GM12878 (cell line): ENCODE measurements at regions not wholly inside any gene's neighbourhood (a gene's known extent, or its start where the extent isn't known, plus 50 kb on each side); places are given as distances from the start of the nearest gene placed in this dataset.
"Not testable (repeated sequence)": the region's sequence is repeated elsewhere in the genome, so short reads cannot be mapped to it uniquely, and the experiment has no call there.

Experiments
- ATAC-seq: fragments of 200-7000 bp; cut with Tn5 transposase; 3 replicates; pipeline ENCODE4 v1.9.1; 2020; ENCODE audit warnings: mild to moderate bottlenecking, moderate library complexity
- BruUV-seq: library from RNA; stranded (reverse); fragments of 400-500 nt; replicated peaks from 2 replicates; lab custom pipeline; 2021; lab: Mats Ljungman, UMichigan
- CTCF ChIA-PET: fragments of 300-600 bp; sonication (Branson Sonifier 250); formaldehyde crosslinking; extraction: SDS; loops from one replicate; lab custom pipeline; 2021; ENCODE audit warnings: inconsistent platforms; lab: Yijun Ruan, JAX
- POLR2A ChIA-PET: fragments of 350-600 bp; formaldehyde crosslinking; extraction: SDS; loops from one replicate; lab custom pipeline; 2021; ENCODE audit warnings: inconsistent platforms; lab: Charles Lee
- RAD21 ChIA-PET: fragments of 300-600 bp; sonication (Branson Sonifier 250); formaldehyde crosslinking; loops from one replicate; lab custom pipeline; 2023; ENCODE audit warnings: antibody characterized with exemption; ENCODE audit not compliant: unreplicated experiment; lab: Charles Lee
- SMC1A ChIA-PET: fragments of 300-600 bp; sonication (Branson Sonifier 250); formaldehyde crosslinking; loops from one replicate; lab custom pipeline; 2023; ENCODE audit not compliant: unreplicated experiment, uncharacterized antibody; lab: Charles Lee
- DNase-seq: peaks from one replicate; pipeline ENCODE4 v3.0.0-alpha.2; 2011; ENCODE audit warnings: low read depth, low spot score
- FAIRE-seq: peaks from 3 replicates; lab custom pipeline; 2011; peaks lifted over from hg19 to GRCh38; lab: Jason Lieb, UNC
- H2AFZ ChIP-seq: 2 replicates; pipeline ENCODE4 v1.6.0; 2011; ENCODE audit warnings: low read depth, low read length, control low read depth; ENCODE audit not compliant: control insufficient read depth
- H3K27ac ChIP-seq: 2 replicates; pipeline ENCODE4 v1.5.1; 2011; ENCODE audit warnings: control low read depth; ENCODE audit not compliant: control insufficient read depth, insufficient read depth
- H3K27me3 ChIP-seq, 2 experiments: replicated peaks in 1 of 2; 2 replicates each; pipeline versions ENCODE4 v1.6.0 to v1.6.1; 2011; ENCODE audit warnings: low read length in 1 of 2; ENCODE audit not compliant: control insufficient read depth in 2 of 2, insufficient read depth in 2 of 2
- H3K36me3 ChIP-seq, 2 experiments: 2 replicates each; pipeline ENCODE4 v1.5.1; 2011; ENCODE audit warnings: low read length in 1 of 2; ENCODE audit not compliant: control insufficient read depth in 2 of 2, insufficient read depth in 2 of 2
- H3K4me1 ChIP-seq: 2 replicates; pipeline ENCODE4 v1.6.1; 2011; ENCODE audit warnings: mild to moderate bottlenecking, low read length, moderate library complexity, mixed read lengths; ENCODE audit not compliant: control insufficient read depth, insufficient read depth
- H3K4me2 ChIP-seq: 2 replicates; pipeline ENCODE4 v1.6.0; 2011; ENCODE audit warnings: control low read depth; ENCODE audit not compliant: control insufficient read depth, insufficient read depth
- H3K4me3 ChIP-seq: fragments of 200-600 bp; sonication (generic); 2 replicates; pipeline ENCODE4 v1.5.1; 2016
- H3K79me2 ChIP-seq: 2 replicates; pipeline ENCODE4 v1.6.0; 2011; ENCODE audit warnings: low read length; ENCODE audit not compliant: control insufficient read depth, insufficient read depth
- H3K9ac ChIP-seq: 2 replicates; pipeline ENCODE4 v1.8.0; 2011; ENCODE audit warnings: low read length, control low read depth, mixed read lengths; ENCODE audit not compliant: control insufficient read depth, insufficient read depth
- H3K9me3 ChIP-seq: replicated peaks from 3 replicates; pipeline ENCODE4 v1.5.1; 2011; ENCODE audit warnings: mild to moderate bottlenecking, low read length; ENCODE audit not compliant: control insufficient read depth, insufficient read depth
- H4K20me1 ChIP-seq: 2 replicates; pipeline ENCODE4 v1.6.0; 2011; ENCODE audit not compliant: control insufficient read depth, insufficient read depth
- IKZF1 ChIP-seq: fragments of 450-650 bp; conservative IDR thresholded peaks from 2 replicates; pipeline ENCODE4 v1.6.1; 2017; ENCODE audit warnings: antibody characterized with exemption, mild to moderate bottlenecking
- MYC ChIP-seq: IDR thresholded peaks from 2 replicates; pipeline ENCODE4 v1.6.1; 2011; ENCODE audit warnings: mild to moderate bottlenecking, low read length, moderate library complexity, inconsistent platforms; ENCODE audit not compliant: insufficient read depth, insufficient replicate concordance, insufficient read length, severe bottlenecking
- RUNX3 ChIP-seq: IDR thresholded peaks from 2 replicates; pipeline ENCODE4 v1.6.1; 2012; ENCODE audit warnings: low read length, inconsistent platforms
- STAT3 ChIP-seq: IDR thresholded peaks from 2 replicates; pipeline ENCODE4 v1.6.1; 2011; ENCODE audit warnings: low read depth, low read length, improper control_type of control experiment
- WRNIP1 ChIP-seq: IDR thresholded peaks from 2 replicates; pipeline ENCODE4 v1.6.1; 2011; ENCODE audit warnings: low read depth, low read length, improper control_type of control experiment, borderline replicate concordance
- WGBS: methylation state at CpG from one replicate; pipeline ENCODE4 v1.1.6; 2016; ENCODE audit warnings: low lambda C conversion rate; ENCODE audit not compliant: insufficient replicate concordance, insufficient coverage; ENCODE audit errors: missing lambda C conversion rate; 5-methylcytosine and 5-hydroxymethylcytosine counted together
- in situ Hi-C: fragments of 300-500 bp; cut with MboI; formaldehyde crosslinking; loops from 9 replicates; pipeline ENCODE4 v1.14.3; 2018; ENCODE audit warnings: mixed read lengths
- intact Hi-C: fragments of 100-400 bp; cut with micrococcal nuclease; formaldehyde crosslinking; loops from one replicate; pipeline ENCODE4 v1.14.2; 2022; ENCODE audit not compliant: unreplicated experiment
- TF ChIP-seq, protein P1 (sequence below): fragments of 150-350 bp; IDR thresholded peaks from 2 replicates; pipeline ENCODE4 v1.6.1; 2016; ENCODE audit warnings: low read depth, low read length
- TF ChIP-seq, protein P2 (sequence below): IDR thresholded peaks from 2 replicates; pipeline ENCODE4 v1.6.1; 2011; ENCODE audit warnings: mild to moderate bottlenecking, low read depth, low read length, moderate library complexity; ENCODE audit not compliant: insufficient replicate concordance

GRCh38 chr4:25509646-25510045, 132.6 kb downstream of the ANAPC4 start (continued):
- TF ChIP-seq, protein P1, sequence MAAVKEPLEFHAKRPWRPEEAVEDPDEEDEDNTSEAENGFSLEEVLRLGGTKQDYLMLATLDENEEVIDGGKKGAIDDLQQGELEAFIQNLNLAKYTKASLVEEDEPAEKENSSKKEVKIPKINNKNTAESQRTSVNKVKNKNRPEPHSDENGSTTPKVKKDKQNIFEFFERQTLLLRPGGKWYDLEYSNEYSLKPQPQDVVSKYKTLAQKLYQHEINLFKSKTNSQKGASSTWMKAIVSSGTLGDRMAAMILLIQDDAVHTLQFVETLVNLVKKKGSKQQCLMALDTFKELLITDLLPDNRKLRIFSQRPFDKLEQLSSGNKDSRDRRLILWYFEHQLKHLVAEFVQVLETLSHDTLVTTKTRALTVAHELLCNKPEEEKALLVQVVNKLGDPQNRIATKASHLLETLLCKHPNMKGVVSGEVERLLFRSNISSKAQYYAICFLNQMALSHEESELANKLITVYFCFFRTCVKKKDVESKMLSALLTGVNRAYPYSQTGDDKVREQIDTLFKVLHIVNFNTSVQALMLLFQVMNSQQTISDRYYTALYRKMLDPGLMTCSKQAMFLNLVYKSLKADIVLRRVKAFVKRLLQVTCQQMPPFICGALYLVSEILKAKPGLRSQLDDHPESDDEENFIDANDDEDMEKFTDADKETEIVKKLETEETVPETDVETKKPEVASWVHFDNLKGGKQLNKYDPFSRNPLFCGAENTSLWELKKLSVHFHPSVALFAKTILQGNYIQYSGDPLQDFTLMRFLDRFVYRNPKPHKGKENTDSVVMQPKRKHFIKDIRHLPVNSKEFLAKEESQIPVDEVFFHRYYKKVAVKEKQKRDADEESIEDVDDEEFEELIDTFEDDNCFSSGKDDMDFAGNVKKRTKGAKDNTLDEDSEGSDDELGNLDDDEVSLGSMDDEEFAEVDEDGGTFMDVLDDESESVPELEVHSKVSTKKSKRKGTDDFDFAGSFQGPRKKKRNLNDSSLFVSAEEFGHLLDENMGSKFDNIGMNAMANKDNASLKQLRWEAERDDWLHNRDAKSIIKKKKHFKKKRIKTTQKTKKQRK = no peak
- TF ChIP-seq IKZF1 (no peak), MYC (no peak), STAT3 (no peak), RUNX3 (no peak), WRNIP1 (no peak)
- TF ChIP-seq, protein P2, sequence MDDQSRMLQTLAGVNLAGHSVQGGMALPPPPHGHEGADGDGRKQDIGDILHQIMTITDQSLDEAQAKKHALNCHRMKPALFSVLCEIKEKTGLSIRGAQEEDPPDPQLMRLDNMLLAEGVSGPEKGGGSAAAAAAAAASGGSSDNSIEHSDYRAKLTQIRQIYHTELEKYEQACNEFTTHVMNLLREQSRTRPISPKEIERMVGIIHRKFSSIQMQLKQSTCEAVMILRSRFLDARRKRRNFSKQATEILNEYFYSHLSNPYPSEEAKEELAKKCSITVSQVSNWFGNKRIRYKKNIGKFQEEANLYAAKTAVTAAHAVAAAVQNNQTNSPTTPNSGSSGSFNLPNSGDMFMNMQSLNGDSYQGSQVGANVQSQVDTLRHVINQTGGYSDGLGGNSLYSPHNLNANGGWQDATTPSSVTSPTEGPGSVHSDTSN = no peak

DNA sequence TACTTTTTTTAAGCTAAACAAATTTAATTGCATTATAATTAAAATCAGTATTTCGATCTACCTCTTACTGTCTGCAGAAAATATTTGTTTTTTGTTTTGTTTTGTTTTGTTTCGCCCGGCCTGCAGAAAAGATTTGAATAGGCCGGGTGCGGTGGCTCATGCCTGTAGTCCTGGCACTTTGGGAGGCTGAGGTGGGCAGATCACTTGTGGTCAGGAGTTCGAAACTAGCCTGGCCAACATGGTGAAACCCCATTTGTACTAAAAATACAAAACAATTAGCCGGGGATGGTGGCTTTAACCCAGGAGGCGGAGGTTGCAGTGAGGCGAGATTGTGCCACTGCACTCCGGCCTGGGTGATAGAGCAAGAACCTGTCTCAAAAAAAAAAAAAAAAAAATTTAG, 134.8 kb downstream of the ANAPC4 start:
- CTCF ChIA-PET = interaction anchor here (0.6 kb wide), 1 partner anchor 261 kb away, joined by 3 read pairs; no protein-coding TSS in a partner anchor
- H3K9ac ChIP-seq = not testable (repeated sequence)

More for the DNA sequence above, 134.8 kb downstream of the ANAPC4 start:
- WGBS = 55% methylated on average over 10 of the region's 10 CpGs
- H3K79me2 ChIP-seq, H3K36me3 ChIP-seq, intact Hi-C loops, DNase-seq, H3K4me3 ChIP-seq, FAIRE-seq, H3K4me2 ChIP-seq, BruUV-seq, H3K27ac ChIP-seq, in situ Hi-C loops, H3K4me1 ChIP-seq, H3K27me3 ChIP-seq, H4K20me1 ChIP-seq, H2AFZ ChIP-seq, H3K9me3 ChIP-seq, ATAC-seq, POLR2A ChIA-PET: not testable (repeated sequence)
- ChIA-PET RAD21 (interaction anchor here (0.7 kb wide), 1 partner anchor 188 kb away, joined by 3 read pairs; no protein-coding TSS in a partner anchor), SMC1A (interaction anchor here (0.6 to 1.5 kb wide), 3 partner anchors 14 to 476 kb away, joined by 3 read pairs; no protein-coding TSS in a partner anchor)
